ENCODE measurements at regions not wholly inside any gene's neighbourhood (a gene's known extent, or its start where the extent isn't known, plus 50 kb on each side); places are given as distances from the start of the nearest gene placed in this dataset.
"Not testable (repeated sequence)": the region's sequence is repeated elsewhere in the genome, so short reads cannot be mapped to it uniquely, and the experiment has no call there.

GRCh38 chr7:52352013-52352981, 683.1 kb upstream of the POM121L12 start:
- DNase-seq (ENCODE audit: low read depth): no peak

- DNase-seq (ENCODE audit: low read depth): no peak
These were observed 691.4 kb upstream of the POM121L12 start for GRCh38 chr7:52344015-52344414.

- DNase-seq (ENCODE audit: low read depth): no peak
These were observed 695.4 kb upstream of the POM121L12 start for GRCh38 chr7:52340067-52340466.

- not testable (repeated sequence) for DNase-seq (ENCODE audit: low read depth)
These were observed 707.1 kb upstream of the POM121L12 start for GRCh38 chr7:52328328-52328727.

GRCh38 chr7:52325237-52325636, 710.2 kb upstream of the POM121L12 start:
- no peak for DNase-seq (ENCODE audit: low read depth)

GRCh38 chr7:52323202-52323746, 712.2 kb upstream of the POM121L12 start:
- DNase-seq (ENCODE audit: low read depth): no peak

- no peak for DNase-seq (ENCODE audit: low read depth)
These were observed 714.8 kb upstream of the POM121L12 start for GRCh38 chr7:52320610-52321009.

GRCh38 chr7:52317921-52318320, 717.5 kb upstream of the POM121L12 start:
- no peak for DNase-seq (ENCODE audit: low read depth)

- no peak for DNase-seq (ENCODE audit: low read depth)
These were observed 723.5 kb upstream of the POM121L12 start for GRCh38 chr7:52311886-52312285.

- no peak for DNase-seq (ENCODE audit: low read depth)
These were observed 725.8 kb upstream of the POM121L12 start for GRCh38 chr7:52309631-52310030.

GRCh38 chr7:52302765-52303520, 732.5 kb upstream of the POM121L12 start:
- no peak for DNase-seq (ENCODE audit: low read depth)

- no peak for DNase-seq (ENCODE audit: low read depth)
These were observed 738.3 kb upstream of the POM121L12 start for GRCh38 chr7:52297128-52297527.

- no peak for DNase-seq (ENCODE audit: low read depth)
These were observed 740.5 kb upstream of the POM121L12 start for GRCh38 chr7:52294942-52295341.

- no peak for DNase-seq (ENCODE audit: low read depth)
These were observed 746.2 kb upstream of the POM121L12 start for GRCh38 chr7:52289247-52289646.

GRCh38 chr7:52287698-52288097, 747.7 kb upstream of the POM121L12 start:
- no peak for DNase-seq (ENCODE audit: low read depth)

GRCh38 chr7:52285689-52286088, 749.7 kb upstream of the POM121L12 start:
- no peak for DNase-seq (ENCODE audit: low read depth)

GRCh38 chr7:52283335-52283734, 752.1 kb upstream of the POM121L12 start:
- no peak for DNase-seq (ENCODE audit: low read depth)

GRCh38 chr7:52273685-52274610, 761.5 kb upstream of the POM121L12 start:
- DNase-seq (ENCODE audit: low read depth): no peak

- DNase-seq (ENCODE audit: low read depth): no peak
These were observed 763.7 kb upstream of the POM121L12 start for GRCh38 chr7:52271703-52272102.

- DNase-seq (ENCODE audit: low read depth): no peak
These were observed 765.1 kb upstream of the POM121L12 start for GRCh38 chr7:52270301-52270700.

- no peak for DNase-seq (ENCODE audit: low read depth)
These were observed 765.8 kb upstream of the POM121L12 start for GRCh38 chr7:52269669-52270068.

- no peak for DNase-seq (ENCODE audit: low read depth)
These were observed 774.4 kb upstream of the POM121L12 start for GRCh38 chr7:52261057-52261456.
